ENCODE measurements at regions not wholly inside any gene's neighbourhood (a gene's known extent, or its start where the extent isn't known, plus 50 kb on each side); places are given as distances from the start of the nearest gene placed in this dataset.

DNA sequence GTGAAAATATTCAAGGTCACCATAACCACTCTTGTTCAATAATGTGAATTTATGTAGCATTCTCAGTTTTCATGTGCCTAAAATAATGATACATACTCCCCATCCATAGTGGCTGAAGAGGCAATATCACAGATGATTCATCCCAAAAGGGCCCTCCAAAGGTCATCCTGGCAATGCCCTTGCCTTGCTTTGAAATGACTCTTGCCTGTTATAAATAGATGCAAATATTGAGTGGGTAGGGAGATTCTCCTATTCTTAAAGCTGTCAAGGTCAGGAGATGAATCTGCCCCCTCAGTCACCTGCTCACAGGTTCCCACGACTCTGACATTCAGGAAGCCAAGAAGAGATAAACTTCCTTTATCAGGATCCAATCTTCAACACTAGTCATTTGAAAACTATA lies 490.5 kb downstream of the TNS1 start:
- no peak for TF ChIP-seq POLR2AphosphoS5 (IDR thresholded peaks at IDR 0.05)
- no peak for TF ChIP-seq CTCF (IDR thresholded peaks at IDR 0.05)
